Ureter (tissue), 1 donor: ENCODE measurements at regions not wholly inside any gene's neighbourhood (a gene's known extent, or its start where the extent isn't known, plus 50 kb on each side); places are given as distances from the start of the nearest gene placed in this dataset.

Source experiments
- DNase-seq: peaks from one replicate; pipeline ENCODE4 v3.0.0-alpha.2; 2020; ENCODE audit warnings: low spot score
- donor health status: DM: yes; HTN: yes; CAD: no.

DNA sequence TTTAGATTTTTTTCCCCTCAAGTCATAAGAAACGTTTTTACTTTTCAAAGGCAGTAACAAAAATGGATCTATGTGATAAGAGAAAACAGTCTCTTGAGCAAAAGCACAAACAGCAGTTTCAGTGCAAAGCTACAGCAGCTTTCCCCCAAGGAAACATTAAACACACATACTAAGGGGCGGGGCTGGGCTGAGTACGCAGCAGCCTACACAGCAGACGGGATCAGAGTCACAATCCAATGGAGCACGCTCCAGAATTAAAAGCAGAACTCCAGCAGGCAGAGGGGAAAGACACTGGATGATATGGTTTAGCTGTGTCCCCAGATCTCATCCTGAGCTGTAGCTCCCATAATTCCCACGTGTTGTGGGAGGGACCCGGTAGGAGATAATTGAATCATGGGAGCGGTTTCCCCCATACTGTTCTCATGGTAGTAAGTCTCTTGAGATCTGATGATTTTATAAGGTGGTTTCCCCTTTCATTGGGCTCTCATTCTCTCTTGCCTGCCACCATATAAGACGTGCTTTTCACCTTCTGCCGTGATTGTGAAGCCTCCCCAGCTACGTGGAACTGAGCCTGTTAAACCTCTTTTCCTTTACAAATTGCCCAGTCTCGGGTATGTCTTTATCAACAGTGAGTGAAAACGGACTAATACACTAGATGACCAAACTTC, 116.2 kb upstream of the SLCO3A1 start:
- no peak for DNase-seq

GRCh38 chr15:91741986-91742385, 111.5 kb upstream of the SLCO3A1 start:
- no peak for DNase-seq

DNA sequence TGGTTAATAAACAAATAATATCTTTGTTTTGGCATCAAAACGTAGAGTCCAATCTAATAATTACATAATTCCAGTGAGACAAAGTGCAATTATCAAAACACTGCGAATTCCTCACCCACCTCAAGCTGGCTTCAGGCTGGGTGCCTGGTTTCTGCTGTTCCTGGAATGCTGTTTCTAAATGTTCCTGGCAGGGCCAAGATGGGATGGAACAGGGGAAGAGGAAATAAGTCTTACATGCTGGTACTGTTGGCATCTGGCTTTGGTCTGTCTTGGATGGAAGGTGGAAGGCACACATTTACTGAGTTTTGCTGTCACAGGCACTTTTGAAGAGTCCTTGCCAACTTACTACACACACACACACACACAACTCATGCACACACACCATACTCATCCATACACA, 101.9 kb upstream of the SLCO3A1 start:
- DNase-seq = no peak

DNA sequence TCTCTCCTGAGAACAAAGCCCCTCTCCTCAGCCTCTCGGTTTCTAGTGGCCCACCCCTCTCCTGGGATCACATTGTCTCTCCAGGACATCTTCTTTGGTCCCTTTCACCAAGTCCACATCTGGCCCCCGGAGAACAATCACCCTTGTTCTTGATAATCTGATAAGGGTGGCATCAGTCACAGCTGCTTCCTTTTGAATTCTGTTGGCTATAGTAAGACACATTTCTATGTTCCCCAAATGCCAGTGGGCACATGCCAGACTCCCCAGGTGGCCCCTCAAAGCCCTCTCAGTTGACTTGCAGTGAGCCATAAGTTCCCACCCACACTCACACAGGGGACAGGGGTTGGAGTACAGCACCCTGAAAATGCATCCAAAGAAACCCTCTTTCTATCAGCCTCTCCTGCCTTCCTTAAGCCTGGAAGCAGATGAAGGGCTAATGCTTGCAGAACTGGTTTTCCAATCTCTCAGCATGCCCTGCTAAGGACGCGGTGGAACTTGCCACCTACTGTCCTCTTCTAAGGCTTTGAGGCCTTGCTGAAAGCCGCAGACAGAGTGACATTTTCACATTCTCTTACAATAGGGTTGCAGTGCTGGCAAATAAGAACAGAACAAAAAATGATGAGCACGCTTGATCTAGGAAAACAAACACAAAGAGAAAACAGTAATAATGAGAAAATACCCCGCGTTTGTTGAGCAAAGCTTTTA, 101.3 kb upstream of the SLCO3A1 start:
- no peak for DNase-seq

DNA sequence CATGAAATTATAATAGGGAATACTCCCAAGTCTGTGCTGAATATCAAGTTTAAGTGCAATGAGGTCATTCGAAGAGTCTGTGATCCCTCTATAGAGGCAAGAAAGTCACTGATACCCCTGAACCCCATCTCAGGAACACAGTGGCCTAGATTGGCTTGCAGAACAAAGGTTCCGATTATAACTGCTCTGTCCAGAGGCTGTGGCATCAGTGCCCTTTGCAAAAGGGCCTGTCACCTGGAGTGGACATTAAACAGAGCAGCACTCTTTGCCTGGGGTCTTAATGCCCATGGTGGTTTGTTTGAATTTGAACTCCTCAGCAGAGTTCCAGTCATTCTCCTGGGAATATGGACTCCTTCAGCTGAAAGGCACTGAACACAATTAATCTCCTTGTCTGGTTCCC, 93.9 kb upstream of the SLCO3A1 start:
- DNase-seq = no peak

DNA sequence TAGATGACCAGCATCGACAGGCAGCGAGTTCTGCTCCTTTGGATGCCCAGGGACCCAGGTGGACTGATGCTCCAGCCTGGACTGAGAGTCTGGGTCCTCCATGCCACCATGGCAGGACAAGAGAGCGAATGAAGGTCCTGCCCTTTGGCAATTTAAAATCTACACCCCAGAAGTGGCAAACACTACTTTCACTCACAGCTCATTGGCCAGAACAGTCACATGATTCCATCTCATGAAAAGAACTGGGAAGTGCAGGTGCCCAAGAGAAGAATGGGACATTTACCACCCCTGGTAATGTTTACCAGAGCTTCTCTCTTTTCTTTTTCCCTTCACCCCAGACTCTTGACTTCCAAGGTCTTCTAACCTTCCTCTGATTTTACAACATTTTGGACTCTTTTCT, 87.8 kb upstream of the SLCO3A1 start:
- no peak for DNase-seq

GRCh38 chr15:91769476-91769875, 84.0 kb upstream of the SLCO3A1 start:
- no peak for DNase-seq

- no peak for DNase-seq
Observed at GRCh38 chr15:91769894-91770293, 83.6 kb upstream of the SLCO3A1 start.

DNA sequence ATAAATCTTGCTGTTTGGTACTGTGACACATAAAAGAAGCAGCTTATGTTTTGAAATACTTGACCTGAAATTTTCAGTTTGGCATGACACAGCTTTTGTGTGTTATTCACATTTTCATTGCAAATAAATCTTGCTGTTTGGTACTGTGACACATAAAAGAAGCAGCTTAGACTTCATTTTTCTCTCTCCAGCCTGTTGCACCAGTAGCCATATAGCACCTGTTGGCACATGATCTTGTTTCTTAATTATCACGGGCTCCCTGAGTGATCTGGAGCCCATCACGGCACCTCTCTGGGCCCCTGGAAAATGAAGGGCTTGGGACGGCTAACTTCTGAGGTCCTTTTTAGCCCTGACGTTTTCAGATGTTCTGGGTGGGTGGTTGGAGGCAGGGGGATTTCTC, 77.4 kb upstream of the SLCO3A1 start:
- no peak for DNase-seq

- no peak for DNase-seq
Observed at GRCh38 chr15:91779960-91780359, 73.5 kb upstream of the SLCO3A1 start.

- DNase-seq = no peak
Observed at GRCh38 chr15:91780387-91780786, 73.1 kb upstream of the SLCO3A1 start.

DNA sequence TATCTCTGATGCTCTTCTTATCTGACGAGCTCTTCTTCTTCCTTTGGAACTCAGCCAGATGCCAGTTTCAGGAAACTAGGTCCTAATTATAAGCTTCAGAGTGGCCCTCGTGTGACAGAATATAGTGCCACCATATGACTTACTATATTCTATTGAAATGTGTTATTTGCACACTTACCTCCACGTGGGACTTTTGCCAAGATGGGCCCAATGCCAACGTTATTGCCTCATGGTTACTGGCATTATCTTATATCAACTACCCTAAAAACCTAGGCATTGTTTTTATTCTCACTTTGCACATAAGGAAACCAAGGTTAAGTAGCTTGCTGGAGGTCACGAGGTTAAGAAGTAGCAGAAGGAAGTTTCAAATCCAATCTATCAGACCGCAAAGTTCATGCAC, 71.3 kb upstream of the SLCO3A1 start:
- peak; percentile 48 for DNase-seq

GRCh38 chr15:91783008-91783407, 70.5 kb upstream of the SLCO3A1 start:
- no peak for DNase-seq

- no peak for DNase-seq
Observed at GRCh38 chr15:91783451-91783850, 70.1 kb upstream of the SLCO3A1 start.

GRCh38 chr15:91784973-91785709, 68.4 kb upstream of the SLCO3A1 start:
- DNase-seq = no peak

- no peak for DNase-seq
Observed at GRCh38 chr15:91787198-91787597, 66.3 kb upstream of the SLCO3A1 start.

DNA sequence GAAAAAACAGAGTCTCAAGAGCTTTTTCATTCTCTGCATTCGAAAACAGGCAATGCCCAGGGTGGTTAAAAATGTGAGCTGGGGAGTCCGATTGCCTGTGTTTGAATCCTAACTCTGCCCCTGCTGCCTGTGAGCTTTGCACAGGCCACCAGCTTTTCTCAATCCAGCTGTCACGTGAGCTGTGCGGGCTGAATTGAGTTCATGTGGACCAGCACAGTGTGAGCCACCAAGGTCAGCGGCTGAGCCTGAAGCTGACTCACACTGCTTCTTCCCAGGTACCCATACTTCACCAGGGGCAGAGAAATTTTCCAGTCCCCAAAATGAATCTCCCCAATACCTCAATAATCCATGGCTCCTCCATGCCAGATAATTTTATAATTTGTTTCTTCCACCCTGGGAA, 64.4 kb upstream of the SLCO3A1 start:
- no peak for DNase-seq

GRCh38 chr15:91790836-91791235, 62.7 kb upstream of the SLCO3A1 start:
- DNase-seq = peak; percentile 59

DNA sequence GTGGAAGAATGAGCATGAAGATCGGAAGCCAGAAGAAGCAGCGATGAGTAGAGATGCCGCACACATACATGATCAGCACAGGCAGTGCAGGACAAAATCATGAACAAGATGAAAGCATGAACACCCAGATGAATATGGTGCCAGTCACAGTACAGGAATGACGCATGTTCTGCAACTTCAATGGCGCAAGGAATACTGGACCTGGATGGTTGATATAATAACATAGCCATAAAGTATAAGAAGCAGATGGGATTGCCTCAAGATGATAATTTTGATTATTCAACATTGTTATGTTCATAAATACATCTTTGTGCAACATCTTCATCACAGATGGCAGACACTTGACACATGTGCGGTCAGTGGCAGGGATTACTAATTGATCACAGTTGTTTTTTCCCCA, 59.7 kb upstream of the SLCO3A1 start:
- DNase-seq = no peak

DNA sequence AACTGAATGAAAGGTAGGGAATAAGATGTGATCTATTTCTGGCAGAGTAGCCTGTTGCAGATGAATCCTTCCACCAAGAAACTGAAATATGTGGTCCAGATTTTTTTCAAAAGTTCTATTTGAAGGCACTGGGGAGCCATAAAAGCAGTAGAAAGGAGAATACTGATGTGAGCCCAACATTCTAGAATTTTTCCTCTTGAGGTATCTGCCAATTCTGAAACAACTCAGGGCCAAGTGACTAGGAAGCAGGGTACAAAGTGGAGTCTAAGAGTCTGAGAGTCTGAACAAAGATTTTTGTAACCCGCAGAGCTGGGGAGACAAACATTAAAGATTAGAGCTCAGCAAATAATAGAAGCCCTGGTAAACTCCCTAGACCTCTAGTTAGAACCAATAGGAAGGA, 58.3 kb upstream of the SLCO3A1 start:
- DNase-seq = no peak

- no peak for DNase-seq
Observed at GRCh38 chr15:91801836-91802534, 51.5 kb upstream of the SLCO3A1 start.

DNA sequence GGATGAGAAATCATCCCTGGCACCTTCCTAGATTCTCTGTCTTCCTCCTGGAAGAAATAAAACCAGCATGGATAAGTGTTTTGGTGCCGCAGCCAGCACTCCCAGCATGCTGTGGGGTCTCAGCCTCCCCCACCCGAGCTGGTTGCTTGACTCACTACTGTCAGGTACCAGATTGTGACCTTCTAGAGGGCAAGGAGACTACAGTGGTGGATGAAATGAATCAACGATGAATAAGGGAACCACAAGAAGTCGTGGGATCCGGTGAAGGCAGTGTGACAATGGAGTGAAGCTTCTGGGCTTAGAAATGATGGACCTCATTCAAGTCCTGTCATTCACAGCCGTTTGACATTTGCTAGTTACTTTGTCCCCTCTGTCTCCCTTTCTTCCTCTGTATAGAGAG, 50.2 kb upstream of the SLCO3A1 start:
- DNase-seq = no peak
